ENCODE measurements at regions not wholly inside any gene's neighbourhood (a gene's known extent, or its start where the extent isn't known, plus 50 kb on each side); places are given as distances from the start of the nearest gene placed in this dataset.

- Histone ChIP-seq H3K9me3 (ENCODE audit: control insufficient read depth, low read length) (no peaks in the 10 kb centered on the region), H3K9ac (ENCODE audit: low read length) (peak overlapping the region; percentile 69), H3K4me2 (ENCODE audit: low read length, poor library complexity, severe bottlenecking) (no peak overlapping the region), H3K4me3 (ENCODE audit: insufficient read depth in 1 of 2, low read depth in 1 of 2, low read length in 2 of 2) (no peak overlapping the region), H3K14ac (ENCODE audit: low read length in 2 of 2) (peak overlapping the region in 1 of 2 experiments; percentile 81), H3K4me1 (ENCODE audit: control insufficient read depth, insufficient read depth, low read depth, low read length) (peaks cover 25% of the 10 kb centered on the region), H2BK120ac (ENCODE audit: low read depth, low read length) (peak overlapping the region; percentile 6), H3K27ac (ENCODE audit: low read length, poor library complexity, severe bottlenecking) (no peak overlapping the region), H2AFZ (ENCODE audit: low read depth, low read length) (no peak overlapping the region), H4K91ac (ENCODE audit: low read length) (peak overlapping the region; percentile 95), H2BK12ac (ENCODE audit: low read length in 2 of 2) (peak overlapping the region; percentile 69 to 98), H3K27me3 (ENCODE audit: control insufficient read depth in 1 of 2, insufficient read depth in 1 of 2, low read length in 2 of 2) (no peaks in the 10 kb centered on the region), H3K36me3 (ENCODE audit: control insufficient read depth in 1 of 2, insufficient read depth in 2 of 2, low read depth in 1 of 2, low read length in 2 of 2) (no peaks in the 10 kb centered on the region), H2AK5ac (ENCODE audit: low read length, severe bottlenecking) (no peak overlapping the region), H3K79me1 (replicated peaks; ENCODE audit: low read length, poor library complexity, severe bottlenecking) (no peaks in the 10 kb centered on the region), H3K23ac (ENCODE audit: low read length in 2 of 2) (no peak overlapping the region), H4K8ac (ENCODE audit: low read length) (peak overlapping the region; percentile 68), H3K4ac (ENCODE audit: low read depth in 1 of 2, low read length in 2 of 2) (peak overlapping the region; percentile 85 to 97), H2BK15ac (ENCODE audit: low read depth, poor library complexity, severe bottlenecking) (peak overlapping the region; percentile 6), H3K18ac (ENCODE audit: low read depth in 1 of 2, low read length in 2 of 2) (peak overlapping the region; percentile 84 to 85), H2BK5ac (ENCODE audit: low read depth, low read length, poor library complexity, severe bottlenecking) (no peak overlapping the region)
- WGBS, result 90% methylated on average over 8 of the region's 8 CpGs
- no peak for DNase-seq
These were observed 65.0 kb upstream of the CD93 start for GRCh38 chr20:23151008-23151703.

- H2AK5ac ChIP-seq (ENCODE audit: low read length, severe bottlenecking), result no peak overlapping the region
- peak overlapping the region; percentile 83 to 84 for H3K18ac ChIP-seq (ENCODE audit: low read depth in 1 of 2, low read length in 2 of 2)
- H2BK5ac ChIP-seq (ENCODE audit: low read depth, low read length, poor library complexity, severe bottlenecking), result no peak overlapping the region
- no peak overlapping the region for H3K4me3 ChIP-seq (ENCODE audit: insufficient read depth in 1 of 2, low read depth in 1 of 2, low read length in 2 of 2)
- H3K4ac ChIP-seq (ENCODE audit: low read depth in 1 of 2, low read length in 2 of 2), result peak overlapping the region; percentile 68 to 80
- H3K79me1 ChIP-seq (replicated peaks; ENCODE audit: low read length, poor library complexity, severe bottlenecking), result no peaks in the 10 kb centered on the region
- DNase-seq, result no peak
- H4K8ac ChIP-seq (ENCODE audit: low read length), result peak overlapping the region; percentile 1
- no peak overlapping the region for H3K27ac ChIP-seq (ENCODE audit: low read length, poor library complexity, severe bottlenecking)
- peak overlapping the region; percentile 95 for H4K91ac ChIP-seq (ENCODE audit: low read length)
- H3K4me1 ChIP-seq (ENCODE audit: control insufficient read depth, insufficient read depth, low read depth, low read length), result peaks cover 23% of the 10 kb centered on the region
- H2AFZ ChIP-seq (ENCODE audit: low read depth, low read length), result no peak overlapping the region
- H3K4me2 ChIP-seq (ENCODE audit: low read length, poor library complexity, severe bottlenecking), result no peak overlapping the region
- H2BK120ac ChIP-seq (ENCODE audit: low read depth, low read length), result no peak overlapping the region
- no peaks in the 10 kb centered on the region for H3K36me3 ChIP-seq (ENCODE audit: control insufficient read depth in 1 of 2, insufficient read depth in 2 of 2, low read depth in 1 of 2, low read length in 2 of 2)
- H2BK12ac ChIP-seq (ENCODE audit: low read length in 2 of 2), result peak overlapping the region; percentile 69 to 98
- peak overlapping the region in 1 of 2 experiments; percentile 81 for H3K14ac ChIP-seq (ENCODE audit: low read length in 2 of 2)
- peak overlapping the region; percentile 93 for H2BK15ac ChIP-seq (ENCODE audit: low read depth, poor library complexity, severe bottlenecking)
- H3K9ac ChIP-seq (ENCODE audit: low read length), result peak overlapping the region; percentile 69
- H3K27me3 ChIP-seq (ENCODE audit: control insufficient read depth in 1 of 2, insufficient read depth in 1 of 2, low read length in 2 of 2), result no peaks in the 10 kb centered on the region
- peak overlapping the region in 1 of 2 experiments; percentile 19 for H3K23ac ChIP-seq (ENCODE audit: low read length in 2 of 2)
- H3K9me3 ChIP-seq (ENCODE audit: control insufficient read depth, low read length), result no peaks in the 10 kb centered on the region
- 81% methylated on average over 8 of the region's 8 CpGs for WGBS
These were observed 64.3 kb upstream of the CD93 start for GRCh38 chr20:23150304-23151007.

GRCh38 chr20:23149623-23150279 is 63.6 kb upstream of the CD93 start:
- no peak overlapping the region for H2AFZ ChIP-seq (ENCODE audit: low read depth, low read length)
- no peak overlapping the region for H3K27ac ChIP-seq (ENCODE audit: low read length, poor library complexity, severe bottlenecking)
- H3K4me3 ChIP-seq (ENCODE audit: insufficient read depth in 1 of 2, low read depth in 1 of 2, low read length in 2 of 2), result no peak overlapping the region
- H2BK12ac ChIP-seq (ENCODE audit: low read length in 2 of 2), result peak overlapping the region; percentile 85 to 86
- peaks cover 30% of the 10 kb centered on the region for H3K4me1 ChIP-seq (ENCODE audit: control insufficient read depth, insufficient read depth, low read depth, low read length)
- no peak for DNase-seq
- H3K9ac ChIP-seq (ENCODE audit: low read length), result peak overlapping the region; percentile 2
- peak overlapping the region; percentile 78 for H4K8ac ChIP-seq (ENCODE audit: low read length)
- peak overlapping the region; percentile 66 for H2BK120ac ChIP-seq (ENCODE audit: low read depth, low read length)
- H4K91ac ChIP-seq (ENCODE audit: low read length), result peak overlapping the region; percentile 93
- no peak overlapping the region for H3K4me2 ChIP-seq (ENCODE audit: low read length, poor library complexity, severe bottlenecking)
- no peak overlapping the region for H2AK5ac ChIP-seq (ENCODE audit: low read length, severe bottlenecking)
- H3K4ac ChIP-seq (ENCODE audit: low read depth in 1 of 2, low read length in 2 of 2), result peak overlapping the region; percentile 60 to 80
- 85% methylated on average over 6 of the region's 7 CpGs for WGBS
- no peaks in the 10 kb centered on the region for H3K27me3 ChIP-seq (ENCODE audit: control insufficient read depth in 1 of 2, insufficient read depth in 1 of 2, low read length in 2 of 2)
- no peak overlapping the region for H3K14ac ChIP-seq (ENCODE audit: low read length in 2 of 2)
- no peak overlapping the region for H3K23ac ChIP-seq (ENCODE audit: low read length in 2 of 2)
- H3K36me3 ChIP-seq (ENCODE audit: control insufficient read depth in 1 of 2, insufficient read depth in 2 of 2, low read depth in 1 of 2, low read length in 2 of 2), result no peaks in the 10 kb centered on the region
- H2BK15ac ChIP-seq (ENCODE audit: low read depth, poor library complexity, severe bottlenecking), result no peak overlapping the region
- H3K79me1 ChIP-seq (replicated peaks; ENCODE audit: low read length, poor library complexity, severe bottlenecking), result no peaks in the 10 kb centered on the region
- H2BK5ac ChIP-seq (ENCODE audit: low read depth, low read length, poor library complexity, severe bottlenecking), result no peak overlapping the region
- H3K18ac ChIP-seq (ENCODE audit: low read depth in 1 of 2, low read length in 2 of 2), result peak overlapping the region; percentile 77 to 79
- no peaks in the 10 kb centered on the region for H3K9me3 ChIP-seq (ENCODE audit: control insufficient read depth, low read length)
